PFSK-1 (cell line): ENCODE measurements at regions not wholly inside any gene's neighbourhood (a gene's known extent, or its start where the extent isn't known, plus 50 kb on each side); places are given as distances from the start of the nearest gene placed in this dataset.

Experiments
- FOXP2 ChIP-seq: optimal IDR thresholded peaks from 2 replicates; pipeline ENCODE3; 2011; ENCODE audit warnings: borderline replicate concordance, control low read depth, inconsistent platforms; ENCODE audit not compliant: insufficient read depth; ENCODE audit errors: extremely low read length, extremely low read depth
- POLR2AphosphoS5 ChIP-seq: IDR thresholded peaks from 2 replicates; pipeline ENCODE4 v1.6.1; 2012; ENCODE audit warnings: low read depth, mild to moderate bottlenecking, control low read depth, low read length, moderate library complexity
- REST ChIP-seq, 2 experiments: IDR thresholded peaks; 2 replicates each; pipeline versions ENCODE4 v1.6.1 to v1.8.0; 2011 to 2012; ENCODE audit warnings: low read depth in 2 of 2, low read length in 2 of 2, control low read depth in 1 of 2, inconsistent platforms in 1 of 2, mild to moderate bottlenecking in 1 of 2, moderate library complexity in 1 of 2; ENCODE audit not compliant: insufficient read depth in 1 of 2
- SIN3A ChIP-seq: IDR thresholded peaks from 2 replicates; pipeline ENCODE4 v1.6.1; 2012; ENCODE audit warnings: mild to moderate bottlenecking, low read length, moderate library complexity, borderline replicate concordance; ENCODE audit not compliant: insufficient read depth
- TAF1 ChIP-seq: IDR thresholded peaks from 2 replicates; pipeline ENCODE4 v1.6.1; 2012; ENCODE audit warnings: low read length, control low read depth, borderline replicate concordance; ENCODE audit not compliant: insufficient read depth

- TF ChIP-seq REST (IDR thresholded peaks at IDR 0.05; ENCODE audit: insufficient read depth in 1 of 2, low read depth in 2 of 2, low read length in 2 of 2), result no peak
- TF ChIP-seq TAF1, result no peak
- no peak for TF ChIP-seq POLR2AphosphoS5
- TF ChIP-seq SIN3A, result no peak
- TF ChIP-seq FOXP2, result no peak
Measured at GRCh38 chr3:194194757-194195085, 58.8 kb downstream of the HES1 start.
